Endodermal cell (in vitro differentiated cells): ENCODE measurements at regions not wholly inside any gene's neighbourhood (a gene's known extent, or its start where the extent isn't known, plus 50 kb on each side); places are given as distances from the start of the nearest gene placed in this dataset.

Experiments used
- DNase-seq: peaks from one replicate; pipeline ENCODE4 v3.0.0-alpha.2; 2017
- H3K27ac ChIP-seq: 2 replicates; pipeline ENCODE4 v1.5.1; 2013; ENCODE audit warnings: mild to moderate bottlenecking, low read depth, low read length, moderate library complexity
- H3K27me3 ChIP-seq: 2 replicates; pipeline ENCODE4 v1.6.1; 2013; ENCODE audit warnings: mild to moderate bottlenecking, low read length, moderate library complexity; ENCODE audit not compliant: insufficient read depth, control insufficient read depth, poor library complexity, severe bottlenecking
- H3K36me3 ChIP-seq: 2 replicates; pipeline ENCODE4 v1.7.0; 2013; ENCODE audit warnings: mild to moderate bottlenecking, low read length, moderate library complexity; ENCODE audit not compliant: control insufficient read depth, insufficient read depth
- H3K4me1 ChIP-seq: one replicate; pipeline ENCODE4 v1.7.0; 2013; ENCODE audit warnings: low read length; ENCODE audit not compliant: control insufficient read depth, insufficient read depth
- H3K4me3 ChIP-seq: 2 replicates; pipeline ENCODE4 v1.5.1; 2013; ENCODE audit warnings: mild to moderate bottlenecking, low read length, moderate library complexity
- H3K9ac ChIP-seq: 2 replicates; pipeline ENCODE4 v1.6.1; 2013; ENCODE audit warnings: mild to moderate bottlenecking, low read length, moderate library complexity; ENCODE audit not compliant: poor library complexity, severe bottlenecking; ENCODE audit errors: extremely low read depth
- H3K9me3 ChIP-seq: 2 replicates; pipeline ENCODE4 v1.6.1; 2013; ENCODE audit warnings: mild to moderate bottlenecking, low read length, moderate library complexity; ENCODE audit not compliant: control insufficient read depth
- H3K27ac Mint-ChIP-seq: 2 replicates; pipeline ENCODE4 v1.8.0; 2020; ENCODE audit warnings: mixed read lengths
- H3K27me3 Mint-ChIP-seq: 2 replicates; pipeline ENCODE4 v1.8.0; 2021; ENCODE audit warnings: mild to moderate bottlenecking, mixed read lengths; ENCODE audit not compliant: insufficient read depth
- H3K36me3 Mint-ChIP-seq: 2 replicates; pipeline ENCODE4 v1.8.0; 2020; ENCODE audit warnings: low read depth, mixed read lengths
- H3K4me1 Mint-ChIP-seq: 2 replicates; pipeline ENCODE4 v1.8.0; 2020; ENCODE audit warnings: mixed read lengths
- H3K4me3 Mint-ChIP-seq: 2 replicates; pipeline ENCODE4 v1.8.0; 2020; ENCODE audit warnings: mild to moderate bottlenecking, moderate library complexity, mixed read lengths
- H3K9me3 Mint-ChIP-seq: 2 replicates; pipeline ENCODE4 v1.8.0; 2020; ENCODE audit warnings: mild to moderate bottlenecking, mixed read lengths
- CTCF ChIP-seq: fragments of 200-600 bp; sonication (generic); conservative IDR thresholded peaks from 2 replicates; pipeline ENCODE4 v1.5.0; 2021; ENCODE audit warnings: antibody characterized with exemption, mild to moderate bottlenecking
- WGBS, 2 experiments: methylation state at CpG; one replicate each; pipeline versions ENCODE4 v1.1.5 to v1.1.7; 2013; ENCODE audit warnings: missing lambda C conversion rate in 2 of 2, mixed read lengths in 1 of 2; ENCODE audit not compliant: insufficient coverage in 1 of 2, insufficient read length in 1 of 2; 5-methylcytosine and 5-hydroxymethylcytosine counted together

- Mint-ChIP-seq H3K27me3 (no peaks in the 10 kb centered on the region), H3K36me3 (no peaks in the 10 kb centered on the region), H3K27ac (no peak overlapping the region), H3K4me3 (no peak overlapping the region), H3K4me1 (no peaks in the 10 kb centered on the region), H3K9me3 (no peaks in the 10 kb centered on the region)
- WGBS, 2 experiments, result 96 to 100% methylated on average over 1 to 3 of the region's 3 CpGs
- Histone ChIP-seq H3K4me1 (no peaks in the 10 kb centered on the region), H3K36me3 (no peaks in the 10 kb centered on the region), H3K9me3 (no peaks in the 10 kb centered on the region), H3K27ac (no peak overlapping the region), H3K4me3 (no peak overlapping the region), H3K27me3 (no peaks in the 10 kb centered on the region), H3K9ac (no peak overlapping the region)
- DNase-seq, result no peak
- TF ChIP-seq CTCF, result no peak
Observed at GRCh38 chr1:239155466-239156091, 230.8 kb upstream of the CHRM3 start.

- no peaks in the 10 kb centered on the region for H3K9me3 ChIP-seq
- Mint-ChIP-seq H3K4me3 (no peak overlapping the region), H3K27me3 (no peaks in the 10 kb centered on the region), H3K27ac (no peak overlapping the region), H3K4me1 (no peaks in the 10 kb centered on the region), H3K36me3 (no peaks in the 10 kb centered on the region), H3K9me3 (no peaks in the 10 kb centered on the region)
- H3K36me3 ChIP-seq, result no peaks in the 10 kb centered on the region
- no peak for DNase-seq
- H3K4me1 ChIP-seq, result no peaks in the 10 kb centered on the region
- no peak overlapping the region for H3K27ac ChIP-seq
- no peak for TF ChIP-seq CTCF
- 84 to 89% methylated on average over 2 of the region's 2 CpGs for WGBS, 2 experiments
- H3K9ac ChIP-seq, result no peak overlapping the region
- no peak overlapping the region for H3K4me3 ChIP-seq
- H3K27me3 ChIP-seq, result no peaks in the 10 kb centered on the region
Observed at GRCh38 chr1:239151937-239152336, 234.4 kb upstream of the CHRM3 start.

GRCh38 chr1:239140968-239141367 lies 245.4 kb upstream of the CHRM3 start:
- no peak overlapping the region for H3K27ac Mint-ChIP-seq
- H3K4me1 Mint-ChIP-seq, result no peaks in the 10 kb centered on the region
- H3K9ac ChIP-seq, result no peak overlapping the region
- no peaks in the 10 kb centered on the region for H3K27me3 ChIP-seq
- H3K9me3 Mint-ChIP-seq, result peaks cover 9% of the 10 kb centered on the region
- no peaks in the 10 kb centered on the region for H3K9me3 ChIP-seq
- 92 to 100% methylated on average over 1 to 4 of the region's 4 CpGs for WGBS, 2 experiments
- no peak overlapping the region for H3K4me3 ChIP-seq
- H3K27me3 Mint-ChIP-seq, result no peaks in the 10 kb centered on the region
- H3K36me3 ChIP-seq, result no peaks in the 10 kb centered on the region
- H3K27ac ChIP-seq, result no peak overlapping the region
- DNase-seq, result no peak
- no peaks in the 10 kb centered on the region for H3K36me3 Mint-ChIP-seq
- H3K4me1 ChIP-seq, result no peaks in the 10 kb centered on the region
- TF ChIP-seq CTCF, result no peak
- no peak overlapping the region for H3K4me3 Mint-ChIP-seq
